ENCODE measurements at regions not wholly inside any gene's neighbourhood (a gene's known extent, or its start where the extent isn't known, plus 50 kb on each side); places are given as distances from the start of the nearest gene placed in this dataset.

GRCh38 chr9:79952401-79952800, 380.6 kb downstream of the TLE4 start (continued):
- TF ChIP-seq LEF1 (IDR thresholded peaks at IDR 0.05) = no peak
- no peak for TF ChIP-seq PTRF (tag; IDR thresholded peaks at IDR 0.05)
- no peak for TF ChIP-seq DACH1 (IDR thresholded peaks at IDR 0.05; ENCODE audit: partially characterized antibody)
- TF ChIP-seq LARP7 (IDR thresholded peaks at IDR 0.05) = no peak
- TF ChIP-seq JUNB (CRISPR knock-in tag; conservative IDR thresholded peaks at IDR 0.05) = no peak
- TF ChIP-seq BRD9 (IDR thresholded peaks at IDR 0.05; ENCODE audit: low read depth, partially characterized antibody) = no peak
- no peak for TF ChIP-seq ZNF778 (CRISPR knock-in tag; IDR thresholded peaks at IDR 0.05)

- ATAC-seq (no peak), FAIRE-seq (no peak), DNase-seq (ENCODE audit: extremely low read depth in 1 of 4, low spot score in 3 of 4) (no peak)
- Histone ChIP-seq H3K9ac (ENCODE audit: insufficient read depth in 1 of 2, low read depth in 2 of 2, low read length in 2 of 2) (no peak overlapping the region), H3K27ac (ENCODE audit: extremely low read depth, low read depth, low read length) (no peak overlapping the region), H3K36me3 (ENCODE audit: control insufficient read depth, insufficient read depth, low read length) (no peaks in the 10 kb centered on the region), H3K4me1 (replicated peaks in 1 of 2; ENCODE audit: control insufficient read depth in 2 of 2, insufficient read depth in 2 of 2, low read length in 2 of 2) (no peaks in the 10 kb centered on the region), H3K27me3 (ENCODE audit: control insufficient read depth in 2 of 2, insufficient read depth in 2 of 2, low read length in 2 of 2) (no peaks in the 10 kb centered on the region), H2AFZ (ENCODE audit: low read depth, low read length) (no peak overlapping the region), H3K79me2 (ENCODE audit: control insufficient read depth, insufficient read depth, low read length) (no peaks in the 10 kb centered on the region), H3K4me2 (ENCODE audit: insufficient read depth, low read length) (no peak overlapping the region), H4K20me1 (replicated peaks; ENCODE audit: control insufficient read depth, insufficient read depth, low read length) (no peaks in the 10 kb centered on the region), H3K4me3 (no peak overlapping the region), H3K9me3 (replicated peaks; ENCODE audit: control insufficient read depth, insufficient read depth, low read depth, low read length) (no peaks in the 10 kb centered on the region), H3K9me1 (ENCODE audit: control insufficient read depth, insufficient read depth, low read length) (no peaks in the 10 kb centered on the region)
- WGBS (ENCODE audit: insufficient coverage, low coverage, missing lambda C conversion rate) = 0% methylated on average over 2 of the region's 2 CpGs
- ChIA-PET CTCF (ENCODE audit: low intra/inter-chr PET ratio) (no interaction called here), POLR2A (no interaction called here)
- in situ Hi-C loops (cut with MboI) (no loop called here), intact Hi-C loops (cut with micrococcal nuclease) (no loop called here)
- TF ChIP-seq ZNF165 (CRISPR knock-in tag; IDR thresholded peaks at IDR 0.05; ENCODE audit: borderline replicate concordance) (no peak), WHSC1 (IDR thresholded peaks at IDR 0.05; ENCODE audit: low read length) (no peak), HDAC3 (IDR thresholded peaks at IDR 0.05; ENCODE audit: borderline replicate concordance, partially characterized antibody) (no peak), GTF2A2 (tag; IDR thresholded peaks at IDR 0.05) (no peak), CHD2 (IDR thresholded peaks at IDR 0.05; ENCODE audit: low read depth, low read length) (no peak), ZNF280A (IDR thresholded peaks at IDR 0.05; ENCODE audit: low read depth, partially characterized antibody) (no peak), TAF1 (IDR thresholded peaks at IDR 0.05; ENCODE audit: control insufficient read depth, extremely low read depth, insufficient read depth, low read length, severe bottlenecking) (no peak), ZNF561 (CRISPR knock-in tag; conservative IDR thresholded peaks at IDR 0.05) (no peak)
- no TSS peak for BruUV-seq (replicated peaks)
Observed at GRCh38 chr9:79946712-79947111, 374.9 kb downstream of the TLE4 start.
